SK-N-SH (cell line): ENCODE measurements at regions not wholly inside any gene's neighbourhood (a gene's known extent, or its start where the extent isn't known, plus 50 kb on each side); places are given as distances from the start of the nearest gene placed in this dataset.

Source experiments
- CTCF ChIA-PET: fragments of 300-600, 350-600 bp; formaldehyde crosslinking; extraction: SDS; loops from one replicate; lab custom pipeline; 2021; lab: Yijun Ruan, JAX
- POLR2A ChIA-PET: fragments of 350-600 bp; sonication (Branson Sonifier 250); formaldehyde crosslinking; extraction: SDS; loops from one replicate; lab custom pipeline; 2020; ENCODE audit warnings: antibody characterized with exemption, inconsistent platforms; lab: Yijun Ruan, JAX
- DNase-seq: peaks from one replicate; pipeline ENCODE4 v3.0.0; 2012
- H2AFZ ChIP-seq: fragments of 200-600 bp; sonication (generic); 2 replicates; pipeline ENCODE4 v1.8.1; 2016; ENCODE audit warnings: antibody characterized with exemption, mild to moderate bottlenecking, low read depth
- H3F3A ChIP-seq: fragments of 200-600 bp; sonication (generic); replicated peaks from 2 replicates; pipeline ENCODE3; 2016; ENCODE audit warnings: antibody characterized with exemption, mild to moderate bottlenecking; ENCODE audit not compliant: insufficient read depth
- H3K27ac ChIP-seq, 2 experiments: fragments of 200-500 bp in 1 of 2; fragments of 200-600 bp in 1 of 2; sonication (Bioruptor generic) in 1 of 2; sonication (generic), shearing (Covaris generic) in 1 of 2; 2 replicates each; pipeline versions ENCODE4 v1.5.1 to v1.6.1; 2014 to 2016; ENCODE audit warnings: low read depth in 2 of 2, inconsistent platforms in 1 of 2, low read length in 1 of 2, mild to moderate bottlenecking in 1 of 2, mixed read lengths in 1 of 2
- H3K27me3 ChIP-seq: fragments of 200-600 bp; sonication (generic), shearing (Covaris generic); 2 replicates; pipeline ENCODE4 v1.6.1; 2016; ENCODE audit warnings: mixed run types; ENCODE audit not compliant: insufficient read depth
- H3K36me3 ChIP-seq, 2 experiments: fragments of 200-500 bp in 1 of 2; fragments of 200-600 bp in 1 of 2; sonication (Bioruptor generic) in 1 of 2; sonication (generic) in 1 of 2; replicated peaks in 1 of 2; 2 replicates each; pipeline versions ENCODE3 to v1.5.1; 2014 to 2016; ENCODE audit warnings: low read length in 1 of 2, mild to moderate bottlenecking in 1 of 2; ENCODE audit not compliant: insufficient read depth in 2 of 2, control insufficient read depth in 1 of 2
- H3K4me1 ChIP-seq, 2 experiments: fragments of 200-500 bp in 1 of 2; fragments of 200-600 bp in 1 of 2; sonication (Bioruptor generic) in 1 of 2; sonication (generic), shearing (Covaris generic) in 1 of 2; 2 replicates each; pipeline versions ENCODE4 v1.5.1 to v1.6.1; 2014 to 2016; ENCODE audit warnings: low read depth in 1 of 2, low read length in 1 of 2, mixed run types in 1 of 2; ENCODE audit not compliant: insufficient read depth in 2 of 2, control insufficient read depth in 1 of 2
- H3K4me2 ChIP-seq: fragments of 200-600 bp; sonication (generic), shearing (Covaris generic); 2 replicates; pipeline ENCODE4 v1.6.1; 2017; ENCODE audit warnings: mixed run types
- H3K4me3 ChIP-seq, 2 experiments: fragments of 200-500 bp in 1 of 2; fragments of 200-600 bp in 1 of 2; sonication (Bioruptor generic) in 1 of 2; sonication (generic), shearing (Covaris generic) in 1 of 2; 2 replicates each; pipeline versions ENCODE4 v1.5.1 to v1.8.1; 2014 to 2016; ENCODE audit warnings: low read depth in 2 of 2, inconsistent platforms in 1 of 2, low read length in 1 of 2, mild to moderate bottlenecking in 1 of 2, mixed read lengths in 1 of 2, moderate library complexity in 1 of 2
- H3K79me2 ChIP-seq: fragments of 200-600 bp; sonication (generic); 2 replicates; pipeline ENCODE4 v1.8.1; 2017; ENCODE audit warnings: mild to moderate bottlenecking; ENCODE audit not compliant: insufficient read depth
- H3K9ac ChIP-seq: fragments of 200-600 bp; sonication (generic); 2 replicates; pipeline ENCODE4 v1.6.1; 2017; ENCODE audit warnings: mixed run types
- H3K9me2 ChIP-seq: fragments of 200-600 bp; sonication (generic); 2 replicates; pipeline ENCODE4 v1.6.1; 2017; ENCODE audit warnings: mixed run types
- H3K9me3 ChIP-seq: fragments of 200-600 bp; sonication (generic); 2 replicates; pipeline ENCODE4 v1.6.1; 2017; ENCODE audit warnings: mixed run types, mild to moderate bottlenecking, moderate library complexity
- H4K20me1 ChIP-seq: fragments of 200-600 bp; sonication (generic); 2 replicates; pipeline ENCODE4 v1.6.1; 2017; ENCODE audit warnings: mild to moderate bottlenecking, mixed run types; ENCODE audit not compliant: insufficient read depth
- EZH2phosphoT487 ChIP-seq: fragments of 200-600 bp; sonication (generic); IDR thresholded peaks from 2 replicates; pipeline ENCODE4 v1.6.1; 2017; ENCODE audit warnings: low read depth, mixed run types, mild to moderate bottlenecking, antibody characterized with exemption, moderate library complexity, borderline replicate concordance
- FOSL2 ChIP-seq: IDR thresholded peaks from 2 replicates; pipeline ENCODE4 v1.4.0; 2012; ENCODE audit warnings: low read depth, mild to moderate bottlenecking, moderate library complexity, borderline replicate concordance
- FOXJ3 ChIP-seq: sonication (generic); formaldehyde crosslinking; IDR thresholded peaks from 2 replicates; pipeline ENCODE4 v1.5.1; 2020; ENCODE audit warnings: mild to moderate bottlenecking, missing genetic modification reagents
- FOXM1 ChIP-seq: IDR thresholded peaks from 2 replicates; pipeline ENCODE4 v1.4.0; 2012; ENCODE audit warnings: low read depth, mild to moderate bottlenecking
- IRF3 ChIP-seq: fragments of 150-350 bp; IDR thresholded peaks from 2 replicates; pipeline ENCODE4 v1.6.1; 2016; ENCODE audit warnings: mild to moderate bottlenecking, low read depth, low read length
- MEF2A ChIP-seq: IDR thresholded peaks from 2 replicates; pipeline ENCODE4 v1.4.0; 2012; ENCODE audit warnings: low read depth, borderline replicate concordance
- RAD21 ChIP-seq: IDR thresholded peaks from 2 replicates; pipeline ENCODE4 v1.6.1; 2012; ENCODE audit warnings: mild to moderate bottlenecking, low read length
- RCOR1 ChIP-seq: fragments of 150-350 bp; IDR thresholded peaks from 2 replicates; pipeline ENCODE4 v1.6.1; 2017; ENCODE audit warnings: antibody characterized with exemption, low read length
- RFX5 ChIP-seq: IDR thresholded peaks from 2 replicates; pipeline ENCODE4 v1.6.1; 2012; ENCODE audit warnings: mild to moderate bottlenecking, improper control_type of control experiment, low read length
- WGBS: methylation state at CpG from one replicate; pipeline ENCODE4 v1.1.6; 2017; ENCODE audit warnings: low lambda C conversion rate; 5-methylcytosine and 5-hydroxymethylcytosine counted together
- TF ChIP-seq, protein P1 (sequence below): fragments of 200-600 bp; sonication (generic); IDR thresholded peaks from 2 replicates; pipeline ENCODE4 v1.6.1; 2017; ENCODE audit warnings: antibody characterized with exemption, mild to moderate bottlenecking, moderate library complexity
- TF ChIP-seq, protein P2 (sequence below): IDR thresholded peaks from 2 replicates; pipeline ENCODE4 v1.4.0; 2012; ENCODE audit warnings: low read depth, borderline replicate concordance

GRCh38 chrX:113009029-113009428, 168.4 kb upstream of the AMOT start:
- WGBS: 12% methylated on average over 3 of the region's 3 CpGs
- DNase-seq: no peak
- H3K36me3 ChIP-seq: no peaks in the 10 kb centered on the region
- H3F3A ChIP-seq: no peaks in the 10 kb centered on the region
- H3K27me3 ChIP-seq: peaks cover 6% of the 10 kb centered on the region; the same call in 1 of the 2 replicates
- H3K79me2 ChIP-seq: no peaks in the 10 kb centered on the region
- H3K4me2 ChIP-seq: no peak overlapping the region
- no peaks in the 10 kb centered on the region for H3K9me3 ChIP-seq
- POLR2A ChIA-PET: no interaction called here
- no peak overlapping the region for H2AFZ ChIP-seq
- no peaks in the 10 kb centered on the region for H4K20me1 ChIP-seq
- H3K4me1 ChIP-seq: no peaks in the 10 kb centered on the region
- H3K4me3 ChIP-seq: no peak overlapping the region
- no peak for TF ChIP-seq FOSL2
- TF ChIP-seq RAD21: no peak
- TF ChIP-seq FOXM1: no peak
- TF ChIP-seq, protein P1, sequence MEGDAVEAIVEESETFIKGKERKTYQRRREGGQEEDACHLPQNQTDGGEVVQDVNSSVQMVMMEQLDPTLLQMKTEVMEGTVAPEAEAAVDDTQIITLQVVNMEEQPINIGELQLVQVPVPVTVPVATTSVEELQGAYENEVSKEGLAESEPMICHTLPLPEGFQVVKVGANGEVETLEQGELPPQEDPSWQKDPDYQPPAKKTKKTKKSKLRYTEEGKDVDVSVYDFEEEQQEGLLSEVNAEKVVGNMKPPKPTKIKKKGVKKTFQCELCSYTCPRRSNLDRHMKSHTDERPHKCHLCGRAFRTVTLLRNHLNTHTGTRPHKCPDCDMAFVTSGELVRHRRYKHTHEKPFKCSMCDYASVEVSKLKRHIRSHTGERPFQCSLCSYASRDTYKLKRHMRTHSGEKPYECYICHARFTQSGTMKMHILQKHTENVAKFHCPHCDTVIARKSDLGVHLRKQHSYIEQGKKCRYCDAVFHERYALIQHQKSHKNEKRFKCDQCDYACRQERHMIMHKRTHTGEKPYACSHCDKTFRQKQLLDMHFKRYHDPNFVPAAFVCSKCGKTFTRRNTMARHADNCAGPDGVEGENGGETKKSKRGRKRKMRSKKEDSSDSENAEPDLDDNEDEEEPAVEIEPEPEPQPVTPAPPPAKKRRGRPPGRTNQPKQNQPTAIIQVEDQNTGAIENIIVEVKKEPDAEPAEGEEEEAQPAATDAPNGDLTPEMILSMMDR: no peak
- H3K9me2 ChIP-seq: no peaks in the 10 kb centered on the region
- H3K27ac ChIP-seq: no peak overlapping the region
- CTCF ChIA-PET: no interaction called here
- H3K9ac ChIP-seq: no peak overlapping the region

DNA sequence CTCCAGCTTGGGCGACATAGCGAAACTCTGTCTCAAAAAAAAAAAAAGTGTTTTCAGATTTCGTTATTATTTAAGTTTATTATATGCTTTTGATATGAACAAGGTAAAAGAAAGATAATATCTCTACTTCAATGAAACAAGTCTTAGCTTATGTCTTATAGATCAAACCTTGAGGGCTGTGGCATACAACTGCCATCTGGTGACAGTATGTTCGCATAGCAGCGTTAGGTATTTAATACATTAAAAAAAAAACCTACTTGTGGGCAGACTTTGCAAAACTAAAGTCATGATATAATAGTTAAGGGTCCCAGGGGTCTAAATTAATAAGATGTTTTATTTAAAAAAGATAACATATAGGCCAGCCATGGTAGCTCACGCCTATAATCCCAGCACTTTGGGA, 161.2 kb upstream of the AMOT start:
- POLR2A ChIA-PET: no interaction called here
- CTCF ChIA-PET: no interaction called here
- TF ChIP-seq EZH2phosphoT487 (no peak), RFX5 (no peak)
- TF ChIP-seq, protein P1: peak; percentile 27; the same call in 1 of the 2 replicates

DNA sequence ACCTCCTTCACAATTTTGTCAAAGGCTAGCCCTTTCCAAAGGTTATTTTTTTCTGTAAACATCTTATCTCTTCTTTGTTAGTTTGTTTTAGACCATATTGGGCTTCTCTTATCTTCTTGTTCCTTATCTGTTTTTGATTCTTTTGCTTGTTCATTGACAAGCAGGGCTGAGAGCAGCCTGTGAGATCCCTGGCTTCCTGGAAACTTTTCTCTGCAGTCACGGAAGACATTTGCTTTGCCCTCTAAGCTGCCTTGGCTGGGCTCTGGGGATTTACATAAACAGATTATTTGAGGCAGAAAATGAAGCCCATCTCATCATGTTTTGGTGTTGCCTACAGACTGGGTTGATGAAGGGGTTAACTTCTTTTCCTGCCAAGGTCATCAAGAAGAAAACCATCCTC, 157.4 kb upstream of the AMOT start:
- WGBS: 27% methylated on average over 1 of the region's 1 CpG
- CTCF ChIA-PET: interaction anchor here (0.6 kb wide), 1 partner anchor 784 kb away, joined by 3 read pairs; no protein-coding TSS in a partner anchor
- H3K36me3 ChIP-seq: no peaks in the 10 kb centered on the region
- H3K27ac ChIP-seq: no peak overlapping the region
- no peaks in the 10 kb centered on the region for H3K9me2 ChIP-seq
- TF ChIP-seq MEF2A (no peak), FOXJ3 (CRISPR knock-in tag) (no peak), IRF3 (no peak), RCOR1 (no peak)
- TF ChIP-seq, protein P2, sequence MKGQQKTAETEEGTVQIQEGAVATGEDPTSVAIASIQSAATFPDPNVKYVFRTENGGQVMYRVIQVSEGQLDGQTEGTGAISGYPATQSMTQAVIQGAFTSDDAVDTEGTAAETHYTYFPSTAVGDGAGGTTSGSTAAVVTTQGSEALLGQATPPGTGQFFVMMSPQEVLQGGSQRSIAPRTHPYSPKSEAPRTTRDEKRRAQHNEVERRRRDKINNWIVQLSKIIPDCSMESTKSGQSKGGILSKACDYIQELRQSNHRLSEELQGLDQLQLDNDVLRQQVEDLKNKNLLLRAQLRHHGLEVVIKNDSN: no peak
- H4K20me1 ChIP-seq: no peaks in the 10 kb centered on the region
- H3K4me3 ChIP-seq: no peak overlapping the region
- no peak overlapping the region for H3K9ac ChIP-seq
- no peak overlapping the region for H3K4me2 ChIP-seq
- H3K9me3 ChIP-seq: no peaks in the 10 kb centered on the region
- POLR2A ChIA-PET: no interaction called here
- H3K27me3 ChIP-seq: peaks cover 3% of the 10 kb centered on the region; the same call in 1 of the 2 replicates
- H3K79me2 ChIP-seq: no peaks in the 10 kb centered on the region
- no peak overlapping the region for H2AFZ ChIP-seq
- no peak for DNase-seq
- H3F3A ChIP-seq: no peaks in the 10 kb centered on the region
- no peaks in the 10 kb centered on the region for H3K4me1 ChIP-seq

More for the DNA sequence above, 161.2 kb upstream of the AMOT start:
- WGBS: 47% methylated on average over 6 of the region's 6 CpGs
- Histone ChIP-seq H3K4me3 (no peak overlapping the region), H3F3A (no peaks in the 10 kb centered on the region), H3K27me3 (no peaks in the 10 kb centered on the region; the same call in 1 of the 2 replicates), H3K27ac (no peak overlapping the region), H3K36me3 (no peaks in the 10 kb centered on the region), H3K4me2 (no peak overlapping the region), H3K4me1 (no peaks in the 10 kb centered on the region), H3K9me3 (no peaks in the 10 kb centered on the region), H2AFZ (no peak overlapping the region), H3K9ac (no peak overlapping the region), H4K20me1 (no peaks in the 10 kb centered on the region), H3K79me2 (no peaks in the 10 kb centered on the region), H3K9me2 (no peaks in the 10 kb centered on the region)
- DNase-seq: no peak
